ENCODE measurements at regions not wholly inside any gene's neighbourhood (a gene's known extent, or its start where the extent isn't known, plus 50 kb on each side); places are given as distances from the start of the nearest gene placed in this dataset.

DNA sequence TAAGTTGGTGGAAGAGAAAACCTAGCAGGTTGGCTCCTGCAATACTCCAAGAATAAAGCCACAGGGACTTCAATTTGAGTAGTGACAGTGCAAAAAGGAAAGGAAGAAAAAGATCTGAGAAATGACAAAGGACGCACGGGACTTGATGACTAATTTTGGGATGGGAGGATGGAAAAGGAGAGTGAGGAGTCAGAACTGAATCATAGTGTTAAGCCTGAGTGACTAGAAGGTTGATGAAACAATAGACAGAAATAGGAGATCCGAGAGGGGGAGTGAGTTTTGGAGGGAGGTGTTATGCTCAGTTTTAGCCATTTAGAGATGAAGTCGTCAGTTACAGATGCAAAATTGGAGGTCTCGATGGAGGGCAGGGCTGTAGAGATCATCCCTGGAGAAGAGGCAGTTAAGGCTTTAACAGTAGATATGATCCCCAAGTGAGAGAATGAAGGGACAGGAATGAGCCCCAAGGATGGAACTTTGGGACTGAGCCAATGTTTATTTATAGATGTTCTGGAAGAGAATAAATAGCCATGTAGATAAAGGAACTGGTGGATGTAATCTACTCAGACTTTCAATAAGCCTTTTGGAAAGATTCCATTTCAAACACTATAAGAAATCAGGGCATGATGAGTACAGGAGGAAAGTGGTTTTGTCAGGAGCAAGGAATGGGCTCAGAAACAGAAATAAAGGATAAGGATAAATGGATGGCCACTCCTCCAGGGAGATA is 108.9 kb upstream of the NCAM1 start:
- TF ChIP-seq, protein P1, sequence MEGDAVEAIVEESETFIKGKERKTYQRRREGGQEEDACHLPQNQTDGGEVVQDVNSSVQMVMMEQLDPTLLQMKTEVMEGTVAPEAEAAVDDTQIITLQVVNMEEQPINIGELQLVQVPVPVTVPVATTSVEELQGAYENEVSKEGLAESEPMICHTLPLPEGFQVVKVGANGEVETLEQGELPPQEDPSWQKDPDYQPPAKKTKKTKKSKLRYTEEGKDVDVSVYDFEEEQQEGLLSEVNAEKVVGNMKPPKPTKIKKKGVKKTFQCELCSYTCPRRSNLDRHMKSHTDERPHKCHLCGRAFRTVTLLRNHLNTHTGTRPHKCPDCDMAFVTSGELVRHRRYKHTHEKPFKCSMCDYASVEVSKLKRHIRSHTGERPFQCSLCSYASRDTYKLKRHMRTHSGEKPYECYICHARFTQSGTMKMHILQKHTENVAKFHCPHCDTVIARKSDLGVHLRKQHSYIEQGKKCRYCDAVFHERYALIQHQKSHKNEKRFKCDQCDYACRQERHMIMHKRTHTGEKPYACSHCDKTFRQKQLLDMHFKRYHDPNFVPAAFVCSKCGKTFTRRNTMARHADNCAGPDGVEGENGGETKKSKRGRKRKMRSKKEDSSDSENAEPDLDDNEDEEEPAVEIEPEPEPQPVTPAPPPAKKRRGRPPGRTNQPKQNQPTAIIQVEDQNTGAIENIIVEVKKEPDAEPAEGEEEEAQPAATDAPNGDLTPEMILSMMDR (IDR thresholded peaks at IDR 0.05), result no peak
- DNase-seq (ENCODE audit: low spot score) (no peak), ATAC-seq (ENCODE audit: low FRiP score) (no peak)

DNA sequence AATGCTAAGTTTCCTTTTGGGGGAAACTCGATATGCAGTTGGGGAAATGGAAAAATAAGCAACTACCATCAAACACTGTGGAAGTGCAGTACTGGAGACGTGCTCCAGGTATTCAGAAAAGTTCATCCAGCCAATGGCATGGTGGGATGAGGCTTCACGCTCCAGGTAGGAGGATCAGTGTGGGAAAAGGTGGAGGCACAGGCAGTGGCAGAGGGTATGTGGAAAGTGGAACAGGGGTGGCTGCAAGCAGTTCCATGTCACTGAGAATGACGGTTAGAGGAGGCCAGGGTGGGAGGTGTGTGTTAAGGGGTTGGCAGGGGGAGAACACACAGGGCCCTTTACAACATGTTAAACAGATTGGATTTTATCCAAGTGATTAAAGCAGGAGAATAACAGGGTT is 105.1 kb upstream of the NCAM1 start:
- ATAC-seq (ENCODE audit: low FRiP score) (no peak), DNase-seq (ENCODE audit: low spot score) (no peak)
- TF ChIP-seq, protein P1 (IDR thresholded peaks at IDR 0.05), result no peak

DNA sequence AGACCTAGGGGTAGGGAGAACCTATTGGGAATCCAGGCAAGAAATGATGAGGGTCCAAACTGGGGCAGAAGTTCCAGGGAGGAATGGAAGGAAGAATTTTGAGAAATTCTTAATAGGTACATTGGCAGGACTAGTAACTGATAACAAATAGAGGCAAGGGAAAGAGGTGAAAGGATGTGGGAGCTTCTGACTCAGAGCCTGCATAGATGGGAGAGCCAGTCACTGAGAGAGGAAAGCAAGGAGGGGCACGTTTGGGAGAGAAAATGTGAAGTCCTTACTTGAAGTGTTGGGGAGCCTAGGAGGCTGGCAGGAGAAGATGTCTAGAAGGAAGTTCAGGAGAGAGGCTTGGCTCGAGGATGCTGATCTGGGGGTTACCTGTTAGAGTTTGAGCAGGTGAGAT is 104.6 kb upstream of the NCAM1 start:
- DNase-seq (ENCODE audit: low spot score) (no peak), ATAC-seq (ENCODE audit: low FRiP score) (no peak)
- TF ChIP-seq, protein P1 (IDR thresholded peaks at IDR 0.05), result no peak

DNA sequence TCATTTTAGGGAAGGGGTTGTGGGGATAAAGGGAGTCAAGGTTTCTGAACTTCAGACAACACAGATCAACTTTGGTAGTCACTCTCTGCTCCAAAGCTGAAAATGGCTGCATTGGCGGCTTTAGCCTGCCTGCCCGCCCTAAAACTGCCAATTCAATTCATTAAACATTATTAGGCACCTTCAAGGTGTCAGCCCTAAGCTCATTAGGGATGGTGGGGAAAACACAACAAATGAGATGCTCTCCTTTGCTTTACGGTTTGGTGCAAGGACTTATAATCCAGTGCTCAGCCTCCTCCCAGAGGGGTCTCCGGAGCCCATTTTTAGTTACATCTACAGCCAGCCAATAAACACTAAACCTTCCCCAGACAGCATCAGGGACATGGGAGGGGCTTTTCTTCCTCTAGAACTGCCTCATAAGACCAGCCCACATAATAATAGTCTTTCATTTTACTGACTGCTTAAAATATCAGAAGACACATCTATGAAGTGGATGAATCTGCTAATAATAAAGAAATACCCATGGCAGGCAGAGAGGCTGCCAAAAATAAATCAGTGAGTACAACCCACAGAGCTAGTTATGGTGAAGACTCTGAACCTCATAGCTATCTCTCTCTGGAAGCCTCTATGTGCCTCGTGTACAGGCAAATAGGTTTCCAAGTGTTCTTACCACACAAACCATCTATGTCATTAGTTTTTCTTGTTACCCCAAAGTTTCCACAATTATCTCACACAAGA is 102.8 kb upstream of the NCAM1 start:
- ATAC-seq (ENCODE audit: low FRiP score) (no peak), DNase-seq (ENCODE audit: low spot score) (no peak)
- TF ChIP-seq, protein P1 (IDR thresholded peaks at IDR 0.05), result no peak

DNA sequence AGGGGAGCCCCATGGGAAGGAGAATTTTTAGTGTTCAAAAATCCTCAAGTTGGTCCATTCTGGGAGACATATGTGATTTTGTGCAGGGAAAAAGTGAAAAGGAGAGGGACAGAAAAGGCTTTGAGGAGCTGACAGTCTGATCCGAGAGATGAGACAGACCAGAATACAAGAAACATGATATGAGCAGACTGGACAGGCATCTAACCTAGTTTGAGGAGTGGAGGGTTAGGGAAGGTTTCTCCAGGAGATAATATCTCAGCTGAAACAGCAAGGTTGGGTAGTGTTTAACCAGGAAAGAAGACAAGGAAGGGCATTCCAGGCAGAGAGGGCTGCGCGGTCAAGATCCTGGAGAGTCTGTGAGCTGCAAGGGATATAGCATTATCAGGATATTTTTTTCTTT is 101.4 kb upstream of the NCAM1 start:
- TF ChIP-seq, protein P1 (IDR thresholded peaks at IDR 0.05), result no peak
- ATAC-seq (ENCODE audit: low FRiP score) (no peak), DNase-seq (ENCODE audit: low spot score) (no peak)

DNA sequence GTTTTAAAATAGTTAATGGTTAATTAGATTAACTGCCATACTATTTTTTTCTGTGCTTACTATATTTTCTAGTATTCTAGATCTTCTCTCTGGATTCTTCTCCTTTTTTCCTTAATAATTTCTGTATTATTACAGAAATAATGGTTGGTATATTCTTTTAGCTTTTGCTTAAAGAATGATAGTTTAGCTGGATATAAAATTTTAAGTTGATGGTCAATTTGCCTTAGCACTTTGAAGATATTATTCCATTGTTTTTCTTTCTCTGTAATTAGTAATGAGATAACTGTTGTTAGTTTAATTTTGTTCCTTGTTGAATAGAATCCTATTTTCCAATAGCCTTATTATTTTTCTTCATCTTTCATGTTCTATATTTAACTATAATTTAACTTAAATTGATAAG is 99.9 kb upstream of the NCAM1 start:
- ATAC-seq (ENCODE audit: low FRiP score) (no peak), DNase-seq (ENCODE audit: low spot score) (no peak)
- TF ChIP-seq, protein P1 (IDR thresholded peaks at IDR 0.05), result no peak

DNA sequence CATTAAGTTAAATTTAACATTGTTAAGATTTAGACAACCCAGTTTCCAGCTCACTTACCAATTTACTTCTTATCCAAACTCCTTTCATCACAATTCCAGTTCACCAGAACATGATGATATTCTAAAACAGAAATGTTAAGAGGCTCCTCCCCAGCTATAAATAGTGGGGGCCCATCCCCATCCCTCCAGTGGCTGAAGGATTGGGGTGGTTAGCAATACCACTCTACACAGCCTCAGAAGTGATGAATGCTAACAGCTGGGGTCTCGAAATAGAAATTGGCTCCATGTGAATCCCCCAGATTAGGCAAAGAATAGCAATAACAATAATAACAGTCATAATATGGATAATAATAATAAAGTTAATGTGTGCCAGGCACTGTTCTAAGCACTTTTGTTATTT is 97.9 kb upstream of the NCAM1 start:
- no peak for DNase-seq (ENCODE audit: low spot score)
- TF ChIP-seq, protein P1 (IDR thresholded peaks at IDR 0.05), result no peak
- no peak for ATAC-seq (ENCODE audit: low FRiP score)

Data from omental fat pad (tissue), 3 donors.